ENCODE measurements at regions not wholly inside any gene's neighbourhood (a gene's known extent, or its start where the extent isn't known, plus 50 kb on each side); places are given as distances from the start of the nearest gene placed in this dataset.

- H2AFZ ChIP-seq (ENCODE audit: low read depth, low read length, severe bottlenecking): no peak overlapping the region
- no peaks in the 10 kb centered on the region for H3K27me3 ChIP-seq (ENCODE audit: low read length)
- no peak overlapping the region for H3K27ac ChIP-seq (ENCODE audit: low read depth, low read length)
- no peak for TF ChIP-seq CTCF (IDR thresholded peaks at IDR 0.05; ENCODE audit: insufficient read depth, low read length, poor library complexity, severe bottlenecking)
- TF ChIP-seq EZH2phosphoT487 (conservative IDR thresholded peaks at IDR 0.05; ENCODE audit: low read length): no peak
- no peak overlapping the region for H3K9ac ChIP-seq (ENCODE audit: low read length)
- no peaks in the 10 kb centered on the region for H3K79me2 ChIP-seq (ENCODE audit: insufficient read depth, low read length)
- no peaks in the 10 kb centered on the region for H3K36me3 ChIP-seq (ENCODE audit: low read length)
- H3K9me3 ChIP-seq (ENCODE audit: insufficient read depth, low read length): no peaks in the 10 kb centered on the region
- no peak overlapping the region for H3K4me3 ChIP-seq (ENCODE audit: insufficient read depth, low read length, poor library complexity, severe bottlenecking)
- H4K20me1 ChIP-seq (ENCODE audit: low read depth, low read length): no peaks in the 10 kb centered on the region
- H3K9me2 ChIP-seq (replicated peaks; ENCODE audit: insufficient read depth, low read length): no peaks in the 10 kb centered on the region
- H3K4me2 ChIP-seq (ENCODE audit: low read depth, low read length, poor library complexity, severe bottlenecking): no peak overlapping the region
- H3F3A ChIP-seq (ENCODE audit: insufficient read depth): no peaks in the 10 kb centered on the region
Observed at GRCh38 chr6:104064876-104065275, 794.8 kb downstream of the HACE1 start.

GRCh38 chr6:104050455-104050854, 809.3 kb downstream of the HACE1 start:
- H3K27ac ChIP-seq (ENCODE audit: low read depth, low read length): no peak overlapping the region
- H3K36me3 ChIP-seq (ENCODE audit: low read length): no peaks in the 10 kb centered on the region

GRCh38 chr6:104046426-104046825, 813.3 kb downstream of the HACE1 start:
- H3K36me3 ChIP-seq (ENCODE audit: low read length): no peaks in the 10 kb centered on the region
- H3K4me3 ChIP-seq (ENCODE audit: insufficient read depth, low read length, poor library complexity, severe bottlenecking): no peak overlapping the region
- no peaks in the 10 kb centered on the region for H3K27me3 ChIP-seq (ENCODE audit: low read length)
- no peak overlapping the region for H2AFZ ChIP-seq (ENCODE audit: low read depth, low read length, severe bottlenecking)
- no peak for TF ChIP-seq EZH2phosphoT487 (conservative IDR thresholded peaks at IDR 0.05; ENCODE audit: low read length)
- no peak for TF ChIP-seq CTCF (IDR thresholded peaks at IDR 0.05; ENCODE audit: insufficient read depth, low read length, poor library complexity, severe bottlenecking)
- no peaks in the 10 kb centered on the region for H3F3A ChIP-seq (ENCODE audit: insufficient read depth)
- no peak overlapping the region for H3K27ac ChIP-seq (ENCODE audit: low read depth, low read length)
- no peaks in the 10 kb centered on the region for H3K79me2 ChIP-seq (ENCODE audit: insufficient read depth, low read length)
- H3K9me2 ChIP-seq (replicated peaks; ENCODE audit: insufficient read depth, low read length): no peaks in the 10 kb centered on the region
- H3K9ac ChIP-seq (ENCODE audit: low read length): no peak overlapping the region
- H4K20me1 ChIP-seq (ENCODE audit: low read depth, low read length): no peaks in the 10 kb centered on the region
- peaks cover 3% of the 10 kb centered on the region; the same call in 1 of the 2 replicates for H3K9me3 ChIP-seq (ENCODE audit: insufficient read depth, low read length)
- no peak overlapping the region for H3K4me2 ChIP-seq (ENCODE audit: low read depth, low read length, poor library complexity, severe bottlenecking)

More at GRCh38 chr6:104050455-104050854, 809.3 kb downstream of the HACE1 start:
- Histone ChIP-seq H3K4me3 (ENCODE audit: insufficient read depth, low read length, poor library complexity, severe bottlenecking) (no peak overlapping the region), H3K9ac (ENCODE audit: low read length) (no peak overlapping the region), H3F3A (ENCODE audit: insufficient read depth) (no peaks in the 10 kb centered on the region), H3K9me3 (ENCODE audit: insufficient read depth, low read length) (no peaks in the 10 kb centered on the region), H3K27me3 (ENCODE audit: low read length) (no peaks in the 10 kb centered on the region), H3K79me2 (ENCODE audit: insufficient read depth, low read length) (no peaks in the 10 kb centered on the region), H4K20me1 (ENCODE audit: low read depth, low read length) (no peaks in the 10 kb centered on the region), H3K4me2 (ENCODE audit: low read depth, low read length, poor library complexity, severe bottlenecking) (no peak overlapping the region), H2AFZ (ENCODE audit: low read depth, low read length, severe bottlenecking) (no peak overlapping the region), H3K9me2 (replicated peaks; ENCODE audit: insufficient read depth, low read length) (no peaks in the 10 kb centered on the region)
- TF ChIP-seq EZH2phosphoT487 (conservative IDR thresholded peaks at IDR 0.05; ENCODE audit: low read length) (no peak), CTCF (IDR thresholded peaks at IDR 0.05; ENCODE audit: insufficient read depth, low read length, poor library complexity, severe bottlenecking) (no peak)
